A549 (cell line): ENCODE measurements at regions not wholly inside any gene's neighbourhood (a gene's known extent, or its start where the extent isn't known, plus 50 kb on each side); places are given as distances from the start of the nearest gene placed in this dataset.

Experiments used
- BHLHE40 ChIP-seq: IDR thresholded peaks from 2 replicates; pipeline ENCODE4 v1.6.1; 2012; ENCODE audit warnings: low read depth, low read length, inconsistent platforms
- CEBPB ChIP-seq, 2 experiments: fragments of >200 bp in 1 of 2; sonication (Bioruptor Twin) in 1 of 2; formaldehyde crosslinking in 1 of 2; IDR thresholded peaks; 2 replicates each; pipeline ENCODE4 v1.6.1; 2012 to 2016
- CHD4 ChIP-seq: fragments of 200-600 bp; sonication (generic); IDR thresholded peaks from 2 replicates; pipeline ENCODE4 v1.6.1; 2016; ENCODE audit warnings: antibody characterized with exemption, mild to moderate bottlenecking, borderline replicate concordance
- MAFK ChIP-seq: fragments of 450-650 bp; IDR thresholded peaks from 2 replicates; pipeline ENCODE4 v1.6.1; 2014; ENCODE audit not compliant: partially characterized antibody
- NPAS2 ChIP-seq: fragments of 250-450 bp; sonication (Bioruptor Pico); IDR thresholded peaks from 2 replicates; pipeline ENCODE4 v1.8.0; 2022; ENCODE audit warnings: mild to moderate bottlenecking, moderate library complexity, borderline replicate concordance
- POLR2A ChIP-seq: IDR thresholded peaks from 2 replicates; pipeline ENCODE4 v1.6.1; 2012; ENCODE audit warnings: mild to moderate bottlenecking, low read length
- RFX5 ChIP-seq: fragments of 450-650 bp; IDR thresholded peaks from 2 replicates; pipeline ENCODE4 v1.7.1; 2014; ENCODE audit warnings: antibody characterized with exemption, mild to moderate bottlenecking, moderate library complexity
- ZC3H11A ChIP-seq: fragments of 450-650 bp; IDR thresholded peaks from 2 replicates; pipeline ENCODE4 v1.6.1; 2014; ENCODE audit warnings: antibody characterized with exemption, mild to moderate bottlenecking
- ZNF302 ChIP-seq: fragments of 250-450 bp; sonication (Bioruptor Pico); IDR thresholded peaks from 2 replicates; pipeline ENCODE4 v1.9.0; 2021; ENCODE audit warnings: inconsistent platforms, mild to moderate bottlenecking, moderate library complexity
- TF ChIP-seq, protein P1 (sequence below): fragments of >200 bp; sonication (Bioruptor Twin); formaldehyde crosslinking; IDR thresholded peaks from 3 replicates; pipeline ENCODE4 v1.5.1; 2016

DNA sequence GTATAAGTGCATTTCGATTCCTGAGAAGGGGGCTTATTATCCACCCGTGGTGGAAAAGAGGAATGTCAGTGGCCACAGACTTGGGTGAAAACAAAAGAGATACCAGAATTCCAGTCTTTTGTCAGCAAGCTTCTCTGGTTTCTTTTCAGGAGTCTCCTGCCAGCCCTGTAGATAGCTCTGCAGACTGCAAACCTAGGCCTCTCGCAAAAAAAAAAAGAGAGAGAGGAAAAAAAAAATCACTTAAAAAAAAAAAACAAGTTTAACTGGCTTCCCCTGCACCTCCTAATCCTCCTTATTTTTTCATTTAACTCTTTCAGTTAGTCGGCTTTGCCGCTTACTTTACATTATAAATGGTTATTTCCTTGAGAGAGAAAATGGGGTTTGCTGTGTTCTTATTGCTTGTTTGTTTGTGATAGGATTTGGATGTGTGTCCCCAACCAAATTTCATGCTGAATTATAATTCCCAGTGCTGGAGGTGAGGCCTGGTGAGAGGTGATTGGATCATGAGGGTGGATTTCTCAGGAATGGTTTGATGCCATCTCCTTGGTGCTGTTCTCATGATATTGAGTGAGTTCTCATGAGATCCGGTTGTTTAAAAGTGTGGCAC is 170.0 kb downstream of the BCL11B start:
- TF ChIP-seq POLR2A = no peak
- no peak for TF ChIP-seq NPAS2
- no peak for TF ChIP-seq CEBPB (IDR thresholded peaks at IDR 0.05)
- TF ChIP-seq CHD4 = no peak
- TF ChIP-seq, protein P1, sequence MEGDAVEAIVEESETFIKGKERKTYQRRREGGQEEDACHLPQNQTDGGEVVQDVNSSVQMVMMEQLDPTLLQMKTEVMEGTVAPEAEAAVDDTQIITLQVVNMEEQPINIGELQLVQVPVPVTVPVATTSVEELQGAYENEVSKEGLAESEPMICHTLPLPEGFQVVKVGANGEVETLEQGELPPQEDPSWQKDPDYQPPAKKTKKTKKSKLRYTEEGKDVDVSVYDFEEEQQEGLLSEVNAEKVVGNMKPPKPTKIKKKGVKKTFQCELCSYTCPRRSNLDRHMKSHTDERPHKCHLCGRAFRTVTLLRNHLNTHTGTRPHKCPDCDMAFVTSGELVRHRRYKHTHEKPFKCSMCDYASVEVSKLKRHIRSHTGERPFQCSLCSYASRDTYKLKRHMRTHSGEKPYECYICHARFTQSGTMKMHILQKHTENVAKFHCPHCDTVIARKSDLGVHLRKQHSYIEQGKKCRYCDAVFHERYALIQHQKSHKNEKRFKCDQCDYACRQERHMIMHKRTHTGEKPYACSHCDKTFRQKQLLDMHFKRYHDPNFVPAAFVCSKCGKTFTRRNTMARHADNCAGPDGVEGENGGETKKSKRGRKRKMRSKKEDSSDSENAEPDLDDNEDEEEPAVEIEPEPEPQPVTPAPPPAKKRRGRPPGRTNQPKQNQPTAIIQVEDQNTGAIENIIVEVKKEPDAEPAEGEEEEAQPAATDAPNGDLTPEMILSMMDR = no peak
- no peak for TF ChIP-seq ZC3H11A
- no peak for TF ChIP-seq RFX5
- no peak for TF ChIP-seq BHLHE40
- no peak for TF ChIP-seq MAFK
- no peak for TF ChIP-seq ZNF302 (CRISPR knock-in tag)
